ENCODE measurements at regions not wholly inside any gene's neighbourhood (a gene's known extent, or its start where the extent isn't known, plus 50 kb on each side); places are given as distances from the start of the nearest gene placed in this dataset.
"Not testable (repeated sequence)": the region's sequence is repeated elsewhere in the genome, so short reads cannot be mapped to it uniquely, and the experiment has no call there.

GRCh38 chr13:105838231-105838630, 697.2 kb downstream of the EFNB2 start:
- Histone ChIP-seq H3K4me2 (ENCODE audit: low read length) (no peak overlapping the region), H4K20me1 (ENCODE audit: control insufficient read depth, insufficient read depth, low read depth, low read length) (no peaks in the 10 kb centered on the region), H3K27me3 (ENCODE audit: control insufficient read depth, low read length) (no peaks in the 10 kb centered on the region), H3F3A (ENCODE audit: control insufficient read depth, insufficient read depth) (no peaks in the 10 kb centered on the region), H3K9me3 (ENCODE audit: control insufficient read depth, insufficient read depth, low read length) (no peaks in the 10 kb centered on the region), H3K79me2 (ENCODE audit: control insufficient read depth, low read length) (no peaks in the 10 kb centered on the region), H3K27ac (ENCODE audit: low read depth, low read length) (no peak overlapping the region), H3K9me2 (replicated peaks; ENCODE audit: control insufficient read depth, low read length) (no peaks in the 10 kb centered on the region), H3K4me3 (ENCODE audit: low read length) (no peak overlapping the region), H3K4me1 (ENCODE audit: control insufficient read depth, low read length) (no peaks in the 10 kb centered on the region), H3K36me3 (ENCODE audit: control insufficient read depth, low read length) (no peaks in the 10 kb centered on the region)
- TF ChIP-seq EZH2phosphoT487 (IDR thresholded peaks at IDR 0.05; ENCODE audit: borderline replicate concordance, low read length) (no peak), CTCF (IDR thresholded peaks at IDR 0.05; ENCODE audit: low read depth, low read length, poor library complexity, severe bottlenecking) (no peak)

GRCh38 chr13:105837295-105837694, 698.2 kb downstream of the EFNB2 start:
- H3K4me2 ChIP-seq (ENCODE audit: low read length); H3K79me2 ChIP-seq (ENCODE audit: control insufficient read depth, low read length); H3K9me2 ChIP-seq (replicated peaks; ENCODE audit: control insufficient read depth, low read length); H3K4me1 ChIP-seq (ENCODE audit: control insufficient read depth, low read length); H4K20me1 ChIP-seq (ENCODE audit: control insufficient read depth, insufficient read depth, low read depth, low read length); H3K27me3 ChIP-seq (ENCODE audit: control insufficient read depth, low read length); H3F3A ChIP-seq (ENCODE audit: control insufficient read depth, insufficient read depth); H3K27ac ChIP-seq (ENCODE audit: low read depth, low read length); H3K4me3 ChIP-seq (ENCODE audit: low read length); H3K36me3 ChIP-seq (ENCODE audit: control insufficient read depth, low read length); H3K9me3 ChIP-seq (ENCODE audit: control insufficient read depth, insufficient read depth, low read length): not testable (repeated sequence)

- no peaks in the 10 kb centered on the region for H3K9me3 ChIP-seq (ENCODE audit: control insufficient read depth, insufficient read depth, low read length)
- no peak overlapping the region for H3K4me2 ChIP-seq (ENCODE audit: low read length)
- H4K20me1 ChIP-seq (ENCODE audit: control insufficient read depth, insufficient read depth, low read depth, low read length): no peaks in the 10 kb centered on the region
- no peaks in the 10 kb centered on the region for H3K36me3 ChIP-seq (ENCODE audit: control insufficient read depth, low read length)
- no peaks in the 10 kb centered on the region for H3K79me2 ChIP-seq (ENCODE audit: control insufficient read depth, low read length)
- H3K4me3 ChIP-seq (ENCODE audit: low read length): no peak overlapping the region
- no peaks in the 10 kb centered on the region for H3K4me1 ChIP-seq (ENCODE audit: control insufficient read depth, low read length)
- TF ChIP-seq EZH2phosphoT487 (IDR thresholded peaks at IDR 0.05; ENCODE audit: borderline replicate concordance, low read length) (no peak), CTCF (IDR thresholded peaks at IDR 0.05; ENCODE audit: low read depth, low read length, poor library complexity, severe bottlenecking) (no peak)
- H3K27ac ChIP-seq (ENCODE audit: low read depth, low read length): no peak overlapping the region
- no peaks in the 10 kb centered on the region for H3K9me2 ChIP-seq (replicated peaks; ENCODE audit: control insufficient read depth, low read length)
- no peaks in the 10 kb centered on the region for H3K27me3 ChIP-seq (ENCODE audit: control insufficient read depth, low read length)
- no peaks in the 10 kb centered on the region for H3F3A ChIP-seq (ENCODE audit: control insufficient read depth, insufficient read depth)
These were observed 704.6 kb downstream of the EFNB2 start for GRCh38 chr13:105830821-105831220.

GRCh38 chr13:105827111-105827809, 708.2 kb downstream of the EFNB2 start:
- H3K4me2 ChIP-seq (ENCODE audit: low read length): no peak overlapping the region
- no peaks in the 10 kb centered on the region for H3K9me3 ChIP-seq (ENCODE audit: control insufficient read depth, insufficient read depth, low read length)
- no peaks in the 10 kb centered on the region for H3K79me2 ChIP-seq (ENCODE audit: control insufficient read depth, low read length)
- H3F3A ChIP-seq (ENCODE audit: control insufficient read depth, insufficient read depth): no peaks in the 10 kb centered on the region
- no peaks in the 10 kb centered on the region for H3K36me3 ChIP-seq (ENCODE audit: control insufficient read depth, low read length)
- no peak for TF ChIP-seq EZH2phosphoT487 (IDR thresholded peaks at IDR 0.05; ENCODE audit: borderline replicate concordance, low read length)
- no peak for TF ChIP-seq CTCF (IDR thresholded peaks at IDR 0.05; ENCODE audit: low read depth, low read length, poor library complexity, severe bottlenecking)
- no peaks in the 10 kb centered on the region for H3K27me3 ChIP-seq (ENCODE audit: control insufficient read depth, low read length)
- H3K9me2 ChIP-seq (replicated peaks; ENCODE audit: control insufficient read depth, low read length): no peaks in the 10 kb centered on the region
- H3K27ac ChIP-seq (ENCODE audit: low read depth, low read length): no peak overlapping the region
- H3K4me1 ChIP-seq (ENCODE audit: control insufficient read depth, low read length): no peaks in the 10 kb centered on the region
- H3K4me3 ChIP-seq (ENCODE audit: low read length): no peak overlapping the region
- H4K20me1 ChIP-seq (ENCODE audit: control insufficient read depth, insufficient read depth, low read depth, low read length): no peaks in the 10 kb centered on the region
